GM12878 (cell line): ENCODE measurements at regions not wholly inside any gene's neighbourhood (a gene's known extent, or its start where the extent isn't known, plus 50 kb on each side); places are given as distances from the start of the nearest gene placed in this dataset.

Source experiments
- ATAC-seq: fragments of 200-7000 bp; cut with Tn5 transposase; 3 replicates; pipeline ENCODE4 v1.9.1; 2020; ENCODE audit warnings: mild to moderate bottlenecking, moderate library complexity
- BruUV-seq: library from RNA; stranded (reverse); fragments of 400-500 nt; replicated peaks from 2 replicates; lab custom pipeline; 2021; lab: Mats Ljungman, UMichigan
- CTCF ChIA-PET: fragments of 300-600 bp; sonication (Branson Sonifier 250); formaldehyde crosslinking; extraction: SDS; loops from one replicate; lab custom pipeline; 2021; ENCODE audit warnings: inconsistent platforms; lab: Yijun Ruan, JAX
- POLR2A ChIA-PET: fragments of 350-600 bp; formaldehyde crosslinking; extraction: SDS; loops from one replicate; lab custom pipeline; 2021; ENCODE audit warnings: inconsistent platforms; lab: Charles Lee
- RAD21 ChIA-PET: fragments of 300-600 bp; sonication (Branson Sonifier 250); formaldehyde crosslinking; loops from one replicate; lab custom pipeline; 2023; ENCODE audit warnings: antibody characterized with exemption; ENCODE audit not compliant: unreplicated experiment; lab: Charles Lee
- SMC1A ChIA-PET: fragments of 300-600 bp; sonication (Branson Sonifier 250); formaldehyde crosslinking; loops from one replicate; lab custom pipeline; 2023; ENCODE audit not compliant: unreplicated experiment, uncharacterized antibody; lab: Charles Lee
- DNase-seq: peaks from one replicate; pipeline ENCODE4 v3.0.0-alpha.2; 2011; ENCODE audit warnings: low read depth, low spot score
- FAIRE-seq: peaks from 3 replicates; lab custom pipeline; 2011; peaks lifted over from hg19 to GRCh38; lab: Jason Lieb, UNC
- H2AFZ ChIP-seq: 2 replicates; pipeline ENCODE4 v1.6.0; 2011; ENCODE audit warnings: low read depth, low read length, control low read depth; ENCODE audit not compliant: control insufficient read depth
- H3K27ac ChIP-seq: 2 replicates; pipeline ENCODE4 v1.5.1; 2011; ENCODE audit warnings: control low read depth; ENCODE audit not compliant: control insufficient read depth, insufficient read depth
- H3K27me3 ChIP-seq, 2 experiments: replicated peaks in 1 of 2; 2 replicates each; pipeline versions ENCODE4 v1.6.0 to v1.6.1; 2011; ENCODE audit warnings: low read length in 1 of 2; ENCODE audit not compliant: control insufficient read depth in 2 of 2, insufficient read depth in 2 of 2
- H3K36me3 ChIP-seq, 2 experiments: 2 replicates each; pipeline ENCODE4 v1.5.1; 2011; ENCODE audit warnings: low read length in 1 of 2; ENCODE audit not compliant: control insufficient read depth in 2 of 2, insufficient read depth in 2 of 2
- H3K4me1 ChIP-seq: 2 replicates; pipeline ENCODE4 v1.6.1; 2011; ENCODE audit warnings: mild to moderate bottlenecking, low read length, moderate library complexity, mixed read lengths; ENCODE audit not compliant: control insufficient read depth, insufficient read depth
- H3K4me2 ChIP-seq: 2 replicates; pipeline ENCODE4 v1.6.0; 2011; ENCODE audit warnings: control low read depth; ENCODE audit not compliant: control insufficient read depth, insufficient read depth
- H3K4me3 ChIP-seq: fragments of 200-600 bp; sonication (generic); 2 replicates; pipeline ENCODE4 v1.5.1; 2016
- H3K79me2 ChIP-seq: 2 replicates; pipeline ENCODE4 v1.6.0; 2011; ENCODE audit warnings: low read length; ENCODE audit not compliant: control insufficient read depth, insufficient read depth
- H3K9ac ChIP-seq: 2 replicates; pipeline ENCODE4 v1.8.0; 2011; ENCODE audit warnings: low read length, control low read depth, mixed read lengths; ENCODE audit not compliant: control insufficient read depth, insufficient read depth
- H3K9me3 ChIP-seq: replicated peaks from 3 replicates; pipeline ENCODE4 v1.5.1; 2011; ENCODE audit warnings: mild to moderate bottlenecking, low read length; ENCODE audit not compliant: control insufficient read depth, insufficient read depth
- H4K20me1 ChIP-seq: 2 replicates; pipeline ENCODE4 v1.6.0; 2011; ENCODE audit not compliant: control insufficient read depth, insufficient read depth
- BHLHE40 ChIP-seq, 2 experiments: fragments of 450-650 bp in 1 of 2; IDR thresholded peaks; 2 replicates each; pipeline ENCODE4 v1.6.1; 2011 to 2017; ENCODE audit warnings: low read depth in 2 of 2, borderline replicate concordance in 1 of 2, improper control_type of control experiment in 1 of 2, low read length in 1 of 2, mild to moderate bottlenecking in 1 of 2
- EP300 ChIP-seq, 2 experiments: fragments of 150-350 bp in 1 of 2; IDR thresholded peaks; 2 replicates each; pipeline ENCODE4 v1.6.1; 2011 to 2012; ENCODE audit warnings: low read depth in 2 of 2, low read length in 2 of 2, borderline replicate concordance in 1 of 2, improper control_type of control experiment in 1 of 2, inconsistent platforms in 1 of 2; ENCODE audit not compliant: control insufficient read depth in 1 of 2
- ESRRA ChIP-seq: IDR thresholded peaks from 2 replicates; pipeline ENCODE4 v1.6.1; 2012; ENCODE audit warnings: mild to moderate bottlenecking, low read length, improper control_type of control experiment
- FOXK2 ChIP-seq: fragments of 450-650 bp; IDR thresholded peaks from 2 replicates; pipeline ENCODE4 v1.6.1; 2017; ENCODE audit warnings: mild to moderate bottlenecking, moderate library complexity
- HCFC1 ChIP-seq: fragments of 150-350 bp; IDR thresholded peaks from 2 replicates; pipeline ENCODE4 v1.6.1; 2014; ENCODE audit warnings: low read length
- MLLT1 ChIP-seq: fragments of 450-650 bp; IDR thresholded peaks from 2 replicates; pipeline ENCODE4 v1.6.1; 2016; ENCODE audit warnings: mild to moderate bottlenecking
- PAX5 ChIP-seq: IDR thresholded peaks from 2 replicates; pipeline ENCODE4 v1.6.1; 2011; ENCODE audit warnings: low read depth, low read length, borderline replicate concordance
- RUNX3 ChIP-seq: IDR thresholded peaks from 2 replicates; pipeline ENCODE4 v1.6.1; 2012; ENCODE audit warnings: low read length, inconsistent platforms
- SIN3A ChIP-seq: IDR thresholded peaks from 2 replicates; pipeline ENCODE4 v1.6.1; 2012; ENCODE audit warnings: low read depth, low read length, improper control_type of control experiment
- WGBS: methylation state at CpG from one replicate; pipeline ENCODE4 v1.1.6; 2016; ENCODE audit warnings: low lambda C conversion rate; ENCODE audit not compliant: insufficient replicate concordance, insufficient coverage; ENCODE audit errors: missing lambda C conversion rate; 5-methylcytosine and 5-hydroxymethylcytosine counted together
- in situ Hi-C: fragments of 300-500 bp; cut with MboI; formaldehyde crosslinking; loops from 9 replicates; pipeline ENCODE4 v1.14.3; 2018; ENCODE audit warnings: mixed read lengths
- intact Hi-C: fragments of 100-400 bp; cut with micrococcal nuclease; formaldehyde crosslinking; loops from one replicate; pipeline ENCODE4 v1.14.2; 2022; ENCODE audit not compliant: unreplicated experiment
- TF ChIP-seq, protein P1 (sequence below): IDR thresholded peaks from 2 replicates; pipeline ENCODE4 v1.6.1; 2012; ENCODE audit warnings: improper control_type of control experiment, low read depth, low read length; ENCODE audit not compliant: insufficient replicate concordance

DNA sequence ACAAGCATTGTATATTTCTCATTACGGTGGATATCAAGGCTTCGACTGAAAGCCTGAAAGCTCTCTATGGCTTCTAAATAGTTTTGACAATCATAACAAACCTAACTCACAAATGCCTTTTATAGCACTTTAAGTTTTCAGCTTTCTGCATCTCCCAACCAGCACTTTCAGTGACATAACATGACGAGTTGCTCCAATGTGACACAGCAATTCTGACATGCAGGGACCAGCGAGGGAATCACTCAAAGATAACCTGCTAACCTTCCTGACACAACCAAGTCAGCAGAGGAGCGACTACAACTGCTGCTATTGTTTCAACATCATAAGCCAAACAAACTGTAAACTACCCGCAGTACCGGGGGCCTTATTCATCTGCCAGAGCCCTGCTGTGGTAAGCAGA lies 95.7 kb upstream of the CDH20 start:
- RAD21 ChIA-PET: no interaction called here
- WGBS: 38% methylated on average over 7 of the region's 7 CpGs
- intact Hi-C loops (no loop called here), in situ Hi-C loops (no loop called here)
- FAIRE-seq: no peak
- no peak overlapping the region for H3K4me3 ChIP-seq
- no peaks in the 10 kb centered on the region for H3K79me2 ChIP-seq
- POLR2A ChIA-PET: no interaction called here
- H4K20me1 ChIP-seq: no peaks in the 10 kb centered on the region
- DNase-seq: no peak
- TF ChIP-seq EP300 (IDR thresholded peaks at IDR 0.05; ENCODE audit: borderline replicate concordance in 1 of 2, control insufficient read depth in 1 of 2, low read depth in 2 of 2, low read length in 2 of 2): no peak
- H2AFZ ChIP-seq: no peak overlapping the region
- H3K27me3 ChIP-seq: no peaks in the 10 kb centered on the region; a peak in 1 of 4 replicates
- H3K9ac ChIP-seq: no peak overlapping the region
- no peak overlapping the region for H3K27ac ChIP-seq
- H3K4me1 ChIP-seq: no peaks in the 10 kb centered on the region
- no TSS peak for BruUV-seq
- H3K9me3 ChIP-seq: no peaks in the 10 kb centered on the region; the same call in 2 of the 3 replicates
- CTCF ChIA-PET: no interaction called here
- no peak for ATAC-seq
- SMC1A ChIA-PET: no interaction called here
- H3K4me2 ChIP-seq: no peak overlapping the region
- no peaks in the 10 kb centered on the region for H3K36me3 ChIP-seq

DNA sequence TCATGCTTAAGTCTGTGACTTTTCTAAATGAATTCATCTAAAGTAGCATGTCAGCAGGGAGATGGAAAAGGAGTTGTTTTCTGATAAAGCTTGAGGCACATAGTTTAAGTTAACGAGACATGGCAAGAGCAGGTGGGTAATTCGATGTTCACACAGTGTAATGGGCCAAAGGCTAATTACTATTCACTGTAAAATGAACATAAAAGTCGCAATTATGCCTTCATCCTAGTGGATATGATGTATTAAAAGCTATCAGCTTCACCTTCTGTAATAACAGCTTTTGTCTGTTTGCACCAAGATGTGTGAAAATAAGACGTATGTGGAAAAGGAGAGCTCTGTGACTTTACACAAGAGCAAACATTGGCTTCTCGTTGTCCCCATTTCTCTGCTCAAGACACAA lies 94.2 kb upstream of the CDH20 start:
- ChIA-PET RAD21 (no interaction called here), POLR2A (no interaction called here)
- no peak for ATAC-seq

More for the DNA sequence above, 94.2 kb upstream of the CDH20 start:
- DNase-seq: no peak
- no peaks in the 10 kb centered on the region for H4K20me1 ChIP-seq
- no peak overlapping the region for H3K4me3 ChIP-seq
- no peaks in the 10 kb centered on the region; the same call in 2 of the 3 replicates for H3K9me3 ChIP-seq
- no peaks in the 10 kb centered on the region; a peak in 2 of 4 replicates for H3K27me3 ChIP-seq
- no peak for FAIRE-seq
- in situ Hi-C loops (no loop called here), intact Hi-C loops (no loop called here)
- H3K4me2 ChIP-seq: no peak overlapping the region
- no peak overlapping the region for H3K27ac ChIP-seq
- CTCF ChIA-PET: no interaction called here
- SMC1A ChIA-PET: no interaction called here
- TF ChIP-seq PAX5: no peak
- no peak for TF ChIP-seq SIN3A
- TF ChIP-seq, protein P1, sequence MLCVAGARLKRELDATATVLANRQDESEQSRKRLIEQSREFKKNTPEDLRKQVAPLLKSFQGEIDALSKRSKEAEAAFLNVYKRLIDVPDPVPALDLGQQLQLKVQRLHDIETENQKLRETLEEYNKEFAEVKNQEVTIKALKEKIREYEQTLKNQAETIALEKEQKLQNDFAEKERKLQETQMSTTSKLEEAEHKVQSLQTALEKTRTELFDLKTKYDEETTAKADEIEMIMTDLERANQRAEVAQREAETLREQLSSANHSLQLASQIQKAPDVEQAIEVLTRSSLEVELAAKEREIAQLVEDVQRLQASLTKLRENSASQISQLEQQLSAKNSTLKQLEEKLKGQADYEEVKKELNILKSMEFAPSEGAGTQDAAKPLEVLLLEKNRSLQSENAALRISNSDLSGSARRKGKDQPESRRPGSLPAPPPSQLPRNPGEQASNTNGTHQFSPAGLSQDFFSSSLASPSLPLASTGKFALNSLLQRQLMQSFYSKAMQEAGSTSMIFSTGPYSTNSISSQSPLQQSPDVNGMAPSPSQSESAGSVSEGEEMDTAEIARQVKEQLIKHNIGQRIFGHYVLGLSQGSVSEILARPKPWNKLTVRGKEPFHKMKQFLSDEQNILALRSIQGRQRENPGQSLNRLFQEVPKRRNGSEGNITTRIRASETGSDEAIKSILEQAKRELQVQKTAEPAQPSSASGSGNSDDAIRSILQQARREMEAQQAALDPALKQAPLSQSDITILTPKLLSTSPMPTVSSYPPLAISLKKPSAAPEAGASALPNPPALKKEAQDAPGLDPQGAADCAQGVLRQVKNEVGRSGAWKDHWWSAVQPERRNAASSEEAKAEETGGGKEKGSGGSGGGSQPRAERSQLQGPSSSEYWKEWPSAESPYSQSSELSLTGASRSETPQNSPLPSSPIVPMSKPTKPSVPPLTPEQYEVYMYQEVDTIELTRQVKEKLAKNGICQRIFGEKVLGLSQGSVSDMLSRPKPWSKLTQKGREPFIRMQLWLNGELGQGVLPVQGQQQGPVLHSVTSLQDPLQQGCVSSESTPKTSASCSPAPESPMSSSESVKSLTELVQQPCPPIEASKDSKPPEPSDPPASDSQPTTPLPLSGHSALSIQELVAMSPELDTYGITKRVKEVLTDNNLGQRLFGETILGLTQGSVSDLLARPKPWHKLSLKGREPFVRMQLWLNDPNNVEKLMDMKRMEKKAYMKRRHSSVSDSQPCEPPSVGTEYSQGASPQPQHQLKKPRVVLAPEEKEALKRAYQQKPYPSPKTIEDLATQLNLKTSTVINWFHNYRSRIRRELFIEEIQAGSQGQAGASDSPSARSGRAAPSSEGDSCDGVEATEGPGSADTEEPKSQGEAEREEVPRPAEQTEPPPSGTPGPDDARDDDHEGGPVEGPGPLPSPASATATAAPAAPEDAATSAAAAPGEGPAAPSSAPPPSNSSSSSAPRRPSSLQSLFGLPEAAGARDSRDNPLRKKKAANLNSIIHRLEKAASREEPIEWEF: no peak
- no peak for TF ChIP-seq HCFC1
- no peak for TF ChIP-seq MLLT1
- TF ChIP-seq ESRRA: no peak
- no peak for TF ChIP-seq FOXK2
- no peak for TF ChIP-seq BHLHE40 (IDR thresholded peaks at IDR 0.05; ENCODE audit: borderline replicate concordance in 1 of 2, low read depth in 2 of 2, low read length in 1 of 2)
- TF ChIP-seq RUNX3: no peak
- H3K79me2 ChIP-seq: no peaks in the 10 kb centered on the region
- no peak overlapping the region for H3K9ac ChIP-seq
- no peaks in the 10 kb centered on the region for H3K36me3 ChIP-seq
- no TSS peak for BruUV-seq
- H3K4me1 ChIP-seq: no peaks in the 10 kb centered on the region
- 7% methylated on average over 5 of the region's 5 CpGs for WGBS
- H2AFZ ChIP-seq: no peak overlapping the region
